Neural crest cell (in vitro differentiated cells): ENCODE measurements at regions not wholly inside any gene's neighbourhood (a gene's known extent, or its start where the extent isn't known, plus 50 kb on each side); places are given as distances from the start of the nearest gene placed in this dataset.

ENCODE experiments used
- DNase-seq: peaks from one replicate; pipeline ENCODE4 v3.0.0; 2021; ENCODE audit warnings: low read depth, mixed read lengths, low spot score
- H3K27ac Mint-ChIP-seq: one replicate; pipeline ENCODE4 v1.8.0; 2021; ENCODE audit warnings: mild to moderate bottlenecking, mixed read lengths; ENCODE audit not compliant: unreplicated experiment
- H3K27me3 Mint-ChIP-seq: 2 replicates; pipeline ENCODE4 v1.8.0; 2021; ENCODE audit warnings: low read depth, mild to moderate bottlenecking, mixed read lengths
- H3K36me3 Mint-ChIP-seq: 2 replicates; pipeline ENCODE4 v1.8.0; 2021; ENCODE audit warnings: low read depth, mild to moderate bottlenecking, mixed read lengths
- H3K4me1 Mint-ChIP-seq: 2 replicates; pipeline ENCODE4 v1.8.0; 2021; ENCODE audit warnings: mixed read lengths
- H3K4me3 Mint-ChIP-seq: one replicate; pipeline ENCODE4 v1.8.0; 2021; ENCODE audit warnings: mild to moderate bottlenecking, mixed read lengths
- H3K9me3 Mint-ChIP-seq: 2 replicates; pipeline ENCODE4 v1.8.0; 2021; ENCODE audit warnings: mixed read lengths
- CTCF ChIP-seq: fragments of 200-600 bp; sonication (generic); conservative IDR thresholded peaks from 2 replicates; pipeline ENCODE4 v1.5.0; 2021; ENCODE audit warnings: antibody characterized with exemption, mild to moderate bottlenecking

GRCh38 chr12:86634456-86635410 is 378.5 kb upstream of the MGAT4C start:
- Mint-ChIP-seq H3K36me3 (no peaks in the 10 kb centered on the region), H3K27ac (no peak overlapping the region)

DNA sequence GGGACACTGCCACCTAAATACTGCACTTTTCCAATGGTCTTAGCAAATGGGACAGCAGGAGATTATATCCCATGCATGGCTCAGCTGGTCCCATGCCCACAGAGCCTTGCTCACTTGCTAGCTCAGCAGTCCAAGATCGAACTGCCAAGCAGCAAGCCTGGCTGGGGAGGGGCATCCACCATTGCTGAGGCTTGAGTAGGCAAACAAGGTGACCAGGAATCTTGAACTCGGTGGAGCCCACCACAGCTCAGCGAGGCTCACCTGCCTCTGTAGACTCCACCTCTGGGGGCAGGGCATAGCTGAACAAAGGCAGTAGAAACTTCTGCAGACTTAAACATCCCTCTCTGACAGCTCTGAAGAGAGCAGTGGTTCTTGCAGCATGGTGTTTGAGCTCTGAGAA is 370.8 kb upstream of the MGAT4C start:
- H3K27me3 Mint-ChIP-seq = no peaks in the 10 kb centered on the region
- no peak overlapping the region for H3K4me3 Mint-ChIP-seq
- no peak for DNase-seq
- H3K4me1 Mint-ChIP-seq = no peaks in the 10 kb centered on the region
- H3K36me3 Mint-ChIP-seq = peaks cover 3% of the 10 kb centered on the region
- no peak overlapping the region for H3K27ac Mint-ChIP-seq
- TF ChIP-seq CTCF = no peak
- peaks cover 22% of the 10 kb centered on the region for H3K9me3 Mint-ChIP-seq

More at GRCh38 chr12:86634456-86635410, 378.5 kb upstream of the MGAT4C start:
- no peaks in the 10 kb centered on the region for H3K4me1 Mint-ChIP-seq
- no peak for TF ChIP-seq CTCF
- H3K4me3 Mint-ChIP-seq = no peak overlapping the region
- H3K9me3 Mint-ChIP-seq = no peaks in the 10 kb centered on the region
- H3K27me3 Mint-ChIP-seq = no peaks in the 10 kb centered on the region
- no peak for DNase-seq

DNA sequence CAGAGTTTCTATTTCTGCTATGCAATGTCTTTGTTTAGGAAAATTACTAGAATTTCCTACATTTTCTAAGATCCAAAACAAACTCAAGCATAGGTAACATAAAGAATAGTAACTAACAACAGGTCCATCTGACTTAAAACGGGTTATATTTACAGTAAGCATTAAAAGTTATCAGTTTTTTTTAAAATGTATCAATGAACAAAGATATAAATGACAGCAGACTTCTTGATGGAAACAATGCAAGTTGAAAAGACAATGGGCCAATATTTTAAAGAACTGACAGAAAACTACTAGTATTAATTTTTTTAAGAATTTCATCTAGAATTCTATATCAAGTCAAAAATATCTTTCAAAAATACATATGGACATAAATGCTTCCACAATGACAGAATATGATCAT is 367.1 kb upstream of the MGAT4C start:
- no peak for DNase-seq
- no peaks in the 10 kb centered on the region for H3K4me1 Mint-ChIP-seq
- no peaks in the 10 kb centered on the region for H3K27me3 Mint-ChIP-seq
- peaks cover 18% of the 10 kb centered on the region for H3K9me3 Mint-ChIP-seq
- TF ChIP-seq CTCF = no peak
- H3K4me3 Mint-ChIP-seq = no peak overlapping the region
- no peak overlapping the region for H3K27ac Mint-ChIP-seq
- H3K36me3 Mint-ChIP-seq = peaks cover 5% of the 10 kb centered on the region

GRCh38 chr12:86621957-86622356 is 365.8 kb upstream of the MGAT4C start:
- Mint-ChIP-seq H3K4me1 (no peaks in the 10 kb centered on the region), H3K27ac (no peak overlapping the region), H3K36me3 (peaks cover 5% of the 10 kb centered on the region), H3K9me3 (peaks cover 16% of the 10 kb centered on the region), H3K4me3 (no peak overlapping the region), H3K27me3 (no peaks in the 10 kb centered on the region)
- no peak for TF ChIP-seq CTCF
- DNase-seq = no peak

DNA sequence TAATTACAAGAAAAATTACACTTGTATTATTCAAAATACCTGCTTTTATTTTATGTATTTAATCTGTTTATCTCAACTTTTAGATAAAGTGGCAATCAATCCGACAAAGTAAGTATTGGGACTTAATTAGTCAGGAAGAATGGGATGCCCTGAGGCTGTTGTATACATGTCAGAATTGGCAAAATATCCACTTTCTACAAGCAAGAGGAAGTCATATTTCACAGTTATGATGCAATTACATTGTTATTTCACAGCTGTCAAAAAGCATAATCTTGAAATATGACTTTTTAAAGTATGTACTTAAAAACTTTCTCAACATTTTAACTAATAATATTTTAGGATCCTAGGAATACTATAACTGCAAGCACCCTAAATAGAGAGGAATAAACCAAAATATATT is 357.1 kb upstream of the MGAT4C start:
- no peaks in the 10 kb centered on the region for H3K36me3 Mint-ChIP-seq
- no peaks in the 10 kb centered on the region for H3K4me1 Mint-ChIP-seq
- no peaks in the 10 kb centered on the region for H3K27me3 Mint-ChIP-seq
- no peak overlapping the region for H3K27ac Mint-ChIP-seq
- H3K4me3 Mint-ChIP-seq = no peak overlapping the region
- TF ChIP-seq CTCF = no peak
- no peak for DNase-seq
- peaks cover 3% of the 10 kb centered on the region for H3K9me3 Mint-ChIP-seq
